Lung (tissue), 11 donors: ENCODE measurements at regions not wholly inside any gene's neighbourhood (a gene's known extent, or its start where the extent isn't known, plus 50 kb on each side); places are given as distances from the start of the nearest gene placed in this dataset.

Experiments
- ATAC-seq: fragments of 200-7000 bp; cut with Tn5 transposase; one replicate; pipeline ENCODE4 v1.9.1; 2020; ENCODE audit warnings: moderate number of reproducible peaks; ENCODE audit not compliant: insufficient read depth, low FRiP score
- DNase-seq, 3 donors: peaks; one replicate each; pipeline ENCODE4 v3.0.0-alpha.2; 2013 to 2017
- H3K27ac ChIP-seq, 2 donors: one replicate each; pipeline ENCODE4 v1.5.1; 2013; ENCODE audit warnings: mild to moderate bottlenecking in 2 of 2, moderate library complexity in 2 of 2, control low read depth in 1 of 2, inconsistent platforms in 1 of 2, low read depth in 1 of 2, low read length in 1 of 2
- H3K27me3 ChIP-seq, 3 donors: one replicate each; pipeline ENCODE4 v1.5.1; 2013; ENCODE audit warnings: low read length in 2 of 3; ENCODE audit not compliant: control insufficient read depth in 3 of 3, insufficient read depth in 3 of 3
- H3K36me3 ChIP-seq, 4 donors: one replicate each; pipeline ENCODE4 v1.5.1; 2013; ENCODE audit warnings: low read length in 4 of 4, mild to moderate bottlenecking in 1 of 4, moderate library complexity in 1 of 4; ENCODE audit not compliant: control insufficient read depth in 4 of 4, insufficient read depth in 4 of 4
- H3K4me1 ChIP-seq, 5 donors: one replicate each; pipeline ENCODE4 v1.5.1; 2013; ENCODE audit warnings: low read length in 5 of 5, mild to moderate bottlenecking in 2 of 5, moderate library complexity in 1 of 5; ENCODE audit not compliant: control insufficient read depth in 5 of 5, insufficient read depth in 5 of 5
- H3K4me3 ChIP-seq: one replicate; pipeline ENCODE4 v1.5.1; 2013; ENCODE audit warnings: mild to moderate bottlenecking, control low read depth, moderate library complexity
- H3K9ac ChIP-seq, 2 donors: one replicate each; pipeline ENCODE4 v1.5.1; 2013; ENCODE audit warnings: low read length in 2 of 2, control low read depth in 1 of 2; ENCODE audit not compliant: insufficient read depth in 1 of 2
- H3K9me3 ChIP-seq, 4 donors: one replicate each; pipeline ENCODE4 v1.5.1; 2013; ENCODE audit warnings: low read length in 3 of 4, mild to moderate bottlenecking in 1 of 4, moderate library complexity in 1 of 4; ENCODE audit not compliant: control insufficient read depth in 4 of 4, insufficient read depth in 3 of 4
- CTCF ChIP-seq: IDR thresholded peaks from 2 replicates; pipeline ENCODE4 v1.5.1; 2012; ENCODE audit warnings: mild to moderate bottlenecking; ENCODE audit errors: control extremely low read depth, extremely low read depth
- WGBS, 2 donors: extraction: QIAGEN DNeasy Blood & Tissue Kit; methylation state at CpG; one replicate each; pipeline ENCODE4 v1.1.7; 2013; 5-methylcytosine and 5-hydroxymethylcytosine counted together
- donor health status: control.
- donor health status: control.
- donor health status: Bipolar disorder and iron deficiency.
- donor health status: healthy.
- donor health status: DM: yes; HTN: yes; CAD: no.

- no peak overlapping the region for H3K4me3 ChIP-seq
- H3K36me3 ChIP-seq: no peaks in the 10 kb centered on the region
- H3K9ac ChIP-seq: no peak overlapping the region
- no peaks in the 10 kb centered on the region for H3K27me3 ChIP-seq
- peaks cover 0 to 6% (median 0%) of the 10 kb centered on the region in 4 donors for H3K9me3 ChIP-seq
- ATAC-seq (no peak), DNase-seq (no peak)
- no peak for TF ChIP-seq CTCF
- H3K27ac ChIP-seq: no peak overlapping the region
- no peaks in the 10 kb centered on the region for H3K4me1 ChIP-seq
Measured at GRCh38 chr2:180554330-180554729, 426.1 kb upstream of the UBE2E3 start.

GRCh38 chr2:180553094-180553715, 427.2 kb upstream of the UBE2E3 start:
- Histone ChIP-seq H3K27ac (no peak overlapping the region), H3K36me3 (no peaks in the 10 kb centered on the region), H3K4me3 (no peak overlapping the region), H3K4me1 (no peaks in the 10 kb centered on the region), H3K9ac (no peak overlapping the region), H3K27me3 (no peaks in the 10 kb centered on the region), H3K9me3 (peaks cover 0 to 6% (median 0%) of the 10 kb centered on the region in 4 donors)
- no peak for TF ChIP-seq CTCF
- ATAC-seq (no peak), DNase-seq (no peak)

- no peaks in the 10 kb centered on the region for H3K36me3 ChIP-seq
- H3K4me3 ChIP-seq: no peak overlapping the region
- no peak for TF ChIP-seq CTCF
- no peaks in the 10 kb centered on the region for H3K27me3 ChIP-seq
- no peak for ATAC-seq
- no peak overlapping the region for H3K27ac ChIP-seq
- H3K9ac ChIP-seq: no peak overlapping the region
- H3K4me1 ChIP-seq: peaks cover 0 to 2% (median 0%) of the 10 kb centered on the region in 5 donors
- no peak for DNase-seq
- H3K9me3 ChIP-seq: no peaks in the 10 kb centered on the region
Measured at GRCh38 chr2:180542511-180542910, 437.9 kb upstream of the UBE2E3 start.

- no peak for DNase-seq
- Histone ChIP-seq H3K27me3 (no peaks in the 10 kb centered on the region), H3K4me1 (peaks cover 0 to 2% (median 0%) of the 10 kb centered on the region in 5 donors), H3K36me3 (no peaks in the 10 kb centered on the region), H3K27ac (no peak overlapping the region), H3K9me3 (no peaks in the 10 kb centered on the region), H3K4me3 (no peak overlapping the region), H3K9ac (no peak overlapping the region)
- ATAC-seq: no peak
- WGBS, 2 donors: 76 to 85% methylated on average over 8 of the region's 8 CpGs
- TF ChIP-seq CTCF: no peak
Measured at GRCh38 chr2:180540761-180541160, 439.6 kb upstream of the UBE2E3 start.
